ENCODE measurements at regions not wholly inside any gene's neighbourhood (a gene's known extent, or its start where the extent isn't known, plus 50 kb on each side); places are given as distances from the start of the nearest gene placed in this dataset.

DNA sequence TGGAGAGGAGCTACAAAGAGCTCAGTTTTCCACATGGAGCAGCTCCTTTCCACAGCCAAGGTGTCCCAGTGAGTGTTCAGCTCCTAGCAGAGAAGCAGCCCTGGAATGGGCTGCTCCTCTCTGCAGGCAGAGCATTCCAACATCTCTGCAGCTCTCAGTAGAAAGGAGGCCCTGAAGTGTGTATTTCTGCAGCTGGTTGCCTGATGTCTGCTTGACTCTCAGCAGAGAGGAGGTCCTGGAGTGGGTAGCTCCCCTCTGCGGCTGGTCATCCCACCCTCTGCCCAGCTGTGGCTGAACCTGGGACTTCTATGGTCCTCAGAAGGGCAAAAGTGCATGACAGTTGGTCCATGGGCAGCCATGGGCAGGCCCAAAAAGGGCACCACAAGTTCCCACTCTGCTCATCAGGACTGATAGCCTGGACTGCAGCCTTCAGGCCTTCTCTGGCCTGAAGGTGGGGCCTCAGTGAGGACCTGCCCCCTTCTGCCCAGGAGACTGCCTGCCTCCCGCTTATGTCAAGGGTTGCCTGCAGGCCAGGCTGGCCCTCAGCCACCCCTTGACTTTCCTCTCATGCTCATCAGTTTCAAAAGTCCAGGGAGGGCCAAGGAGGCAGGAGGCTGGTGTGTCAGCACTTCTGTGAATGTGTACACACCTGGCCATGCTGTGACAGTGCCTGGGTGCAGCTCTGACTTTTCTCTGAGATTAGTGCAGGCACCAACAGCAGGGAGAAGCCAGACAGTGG is 605.9 kb upstream of the FAM174A start:
- Histone ChIP-seq H3K27me3 (ENCODE audit: control insufficient read depth, low read length) (no peaks in the 10 kb centered on the region), H3K4me1 (ENCODE audit: control insufficient read depth, low read length) (no peaks in the 10 kb centered on the region), H3K4me2 (ENCODE audit: low read length) (no peak overlapping the region), H3K9me2 (replicated peaks; ENCODE audit: control insufficient read depth, low read length) (no peaks in the 10 kb centered on the region), H3K79me2 (ENCODE audit: control insufficient read depth, low read length) (no peaks in the 10 kb centered on the region), H3K4me3 (ENCODE audit: low read length) (no peak overlapping the region), H3F3A (ENCODE audit: control insufficient read depth, insufficient read depth) (no peaks in the 10 kb centered on the region), H3K36me3 (ENCODE audit: control insufficient read depth, low read length) (no peaks in the 10 kb centered on the region), H4K20me1 (ENCODE audit: control insufficient read depth, insufficient read depth, low read depth, low read length) (no peaks in the 10 kb centered on the region), H3K9me3 (ENCODE audit: control insufficient read depth, insufficient read depth, low read length) (no peaks in the 10 kb centered on the region), H3K27ac (ENCODE audit: low read depth, low read length) (no peak overlapping the region)
- no peak for TF ChIP-seq EZH2phosphoT487 (IDR thresholded peaks at IDR 0.05; ENCODE audit: borderline replicate concordance, low read length)
- TF ChIP-seq, protein P1, sequence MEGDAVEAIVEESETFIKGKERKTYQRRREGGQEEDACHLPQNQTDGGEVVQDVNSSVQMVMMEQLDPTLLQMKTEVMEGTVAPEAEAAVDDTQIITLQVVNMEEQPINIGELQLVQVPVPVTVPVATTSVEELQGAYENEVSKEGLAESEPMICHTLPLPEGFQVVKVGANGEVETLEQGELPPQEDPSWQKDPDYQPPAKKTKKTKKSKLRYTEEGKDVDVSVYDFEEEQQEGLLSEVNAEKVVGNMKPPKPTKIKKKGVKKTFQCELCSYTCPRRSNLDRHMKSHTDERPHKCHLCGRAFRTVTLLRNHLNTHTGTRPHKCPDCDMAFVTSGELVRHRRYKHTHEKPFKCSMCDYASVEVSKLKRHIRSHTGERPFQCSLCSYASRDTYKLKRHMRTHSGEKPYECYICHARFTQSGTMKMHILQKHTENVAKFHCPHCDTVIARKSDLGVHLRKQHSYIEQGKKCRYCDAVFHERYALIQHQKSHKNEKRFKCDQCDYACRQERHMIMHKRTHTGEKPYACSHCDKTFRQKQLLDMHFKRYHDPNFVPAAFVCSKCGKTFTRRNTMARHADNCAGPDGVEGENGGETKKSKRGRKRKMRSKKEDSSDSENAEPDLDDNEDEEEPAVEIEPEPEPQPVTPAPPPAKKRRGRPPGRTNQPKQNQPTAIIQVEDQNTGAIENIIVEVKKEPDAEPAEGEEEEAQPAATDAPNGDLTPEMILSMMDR (IDR thresholded peaks at IDR 0.05; ENCODE audit: low read depth, low read length, poor library complexity, severe bottlenecking) = no peak

- Histone ChIP-seq H3K36me3 (ENCODE audit: control insufficient read depth, low read length) (no peaks in the 10 kb centered on the region), H3K9me2 (replicated peaks; ENCODE audit: control insufficient read depth, low read length) (no peaks in the 10 kb centered on the region), H3K27me3 (ENCODE audit: control insufficient read depth, low read length) (no peaks in the 10 kb centered on the region), H3K79me2 (ENCODE audit: control insufficient read depth, low read length) (no peaks in the 10 kb centered on the region), H3K4me1 (ENCODE audit: control insufficient read depth, low read length) (no peaks in the 10 kb centered on the region), H3K9me3 (ENCODE audit: control insufficient read depth, insufficient read depth, low read length) (no peaks in the 10 kb centered on the region), H4K20me1 (ENCODE audit: control insufficient read depth, insufficient read depth, low read depth, low read length) (no peaks in the 10 kb centered on the region), H3K4me2 (ENCODE audit: low read length) (no peak overlapping the region), H3F3A (ENCODE audit: control insufficient read depth, insufficient read depth) (no peaks in the 10 kb centered on the region), H3K4me3 (ENCODE audit: low read length) (no peak overlapping the region), H3K27ac (ENCODE audit: low read depth, low read length) (no peak overlapping the region)
- TF ChIP-seq, protein P1 (IDR thresholded peaks at IDR 0.05; ENCODE audit: low read depth, low read length, poor library complexity, severe bottlenecking) = no peak
- no peak for TF ChIP-seq EZH2phosphoT487 (IDR thresholded peaks at IDR 0.05; ENCODE audit: borderline replicate concordance, low read length)
Measured at GRCh38 chr5:99928490-99928889, 606.7 kb upstream of the FAM174A start.

DNA sequence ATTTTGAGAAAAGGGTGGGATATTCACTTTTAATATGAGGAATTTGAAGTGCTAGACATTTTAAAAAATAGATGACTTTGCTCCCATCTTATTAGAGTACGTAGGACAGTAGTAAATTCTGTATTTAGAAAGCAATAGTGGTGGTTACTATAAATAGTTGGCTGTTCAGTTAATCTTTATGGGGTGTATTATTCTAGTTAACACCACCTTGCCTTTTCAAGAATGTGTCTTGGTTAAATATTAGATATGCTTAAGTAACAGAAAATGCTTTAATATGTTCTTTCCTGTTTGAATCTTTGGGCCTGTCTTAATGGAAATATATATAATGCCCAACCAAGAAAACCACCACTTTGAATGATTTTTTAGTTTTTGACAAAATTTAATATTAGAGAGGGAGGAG is 608.7 kb upstream of the FAM174A start:
- H3K9me2 ChIP-seq (replicated peaks; ENCODE audit: control insufficient read depth, low read length) = no peaks in the 10 kb centered on the region
- H3K4me2 ChIP-seq (ENCODE audit: low read length) = no peak overlapping the region
- no peaks in the 10 kb centered on the region for H3K4me1 ChIP-seq (ENCODE audit: control insufficient read depth, low read length)
- H3K36me3 ChIP-seq (ENCODE audit: control insufficient read depth, low read length) = no peaks in the 10 kb centered on the region
- no peaks in the 10 kb centered on the region for H3K27me3 ChIP-seq (ENCODE audit: control insufficient read depth, low read length)
- no peaks in the 10 kb centered on the region for H3K9me3 ChIP-seq (ENCODE audit: control insufficient read depth, insufficient read depth, low read length)
- H3K79me2 ChIP-seq (ENCODE audit: control insufficient read depth, low read length) = no peaks in the 10 kb centered on the region
- no peak overlapping the region for H3K27ac ChIP-seq (ENCODE audit: low read depth, low read length)
- TF ChIP-seq EZH2phosphoT487 (IDR thresholded peaks at IDR 0.05; ENCODE audit: borderline replicate concordance, low read length) = no peak
- TF ChIP-seq, protein P1 (IDR thresholded peaks at IDR 0.05; ENCODE audit: low read depth, low read length, poor library complexity, severe bottlenecking) = no peak
- no peaks in the 10 kb centered on the region for H4K20me1 ChIP-seq (ENCODE audit: control insufficient read depth, insufficient read depth, low read depth, low read length)
- H3F3A ChIP-seq (ENCODE audit: control insufficient read depth, insufficient read depth) = no peaks in the 10 kb centered on the region
- H3K4me3 ChIP-seq (ENCODE audit: low read length) = no peak overlapping the region
